ENCODE measurements at regions not wholly inside any gene's neighbourhood (a gene's known extent, or its start where the extent isn't known, plus 50 kb on each side); places are given as distances from the start of the nearest gene placed in this dataset.

DNA sequence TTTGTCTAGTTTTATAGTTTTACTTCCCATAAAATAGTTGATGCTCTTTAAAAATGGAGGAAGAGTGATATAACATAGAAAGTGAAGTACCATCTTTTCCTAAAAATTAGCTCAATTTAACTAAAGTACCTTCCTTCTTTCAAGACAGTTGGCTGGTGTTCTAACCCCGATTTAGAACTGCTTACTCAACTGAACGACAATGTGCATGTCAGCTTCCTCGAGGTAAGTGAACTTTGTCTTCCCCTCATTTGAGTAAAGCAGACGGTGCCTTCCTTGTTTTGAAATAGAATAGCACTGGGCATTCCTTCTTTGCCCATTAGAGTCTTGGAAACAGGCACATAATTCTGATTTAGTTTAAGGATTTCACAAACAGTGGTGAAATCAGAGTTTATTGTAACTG, 1519.2 kb downstream of the EFNB2 start:
- TF ChIP-seq EZH2 (IDR thresholded peaks at IDR 0.05; ENCODE audit: insufficient read depth, poor library complexity, severe bottlenecking) (no peak), EZH2phosphoT487 (IDR thresholded peaks at IDR 0.05; ENCODE audit: insufficient read depth, low read depth) (no peak)
